Keratinocyte (primary cell): ENCODE measurements at regions not wholly inside any gene's neighbourhood (a gene's known extent, or its start where the extent isn't known, plus 50 kb on each side); places are given as distances from the start of the nearest gene placed in this dataset.

ENCODE experiments used
- DNase-seq: peaks from one replicate; pipeline ENCODE4 v3.0.0-alpha.2; 2011; ENCODE audit warnings: low read depth, missing footprints, low spot score
- FAIRE-seq: peaks from 2 replicates; lab custom pipeline; 2011; peaks lifted over from hg19 to GRCh38; lab: Jason Lieb, UNC
- H2AFZ ChIP-seq: 2 replicates; pipeline ENCODE4 v1.6.0; 2012; ENCODE audit warnings: low read length, control low read depth, inconsistent platforms; ENCODE audit not compliant: control insufficient read depth
- H3K27ac ChIP-seq: 2 replicates; pipeline ENCODE4 v1.5.1; 2011; ENCODE audit warnings: low read length; ENCODE audit not compliant: control insufficient read depth, insufficient read depth
- H3K27me3 ChIP-seq: 3 replicates; pipeline ENCODE4 v1.6.0; 2011; ENCODE audit warnings: low read length; ENCODE audit not compliant: control insufficient read depth, insufficient read depth; ENCODE audit errors: extremely low read depth
- H3K36me3 ChIP-seq, 2 experiments: 2 replicates in 1 of 2; 3 replicates in 1 of 2; pipeline ENCODE4 v1.5.1; 2011; ENCODE audit warnings: low read length in 2 of 2, mild to moderate bottlenecking in 1 of 2; ENCODE audit not compliant: control insufficient read depth in 2 of 2, insufficient read depth in 2 of 2; ENCODE audit errors: extremely low read depth in 1 of 2
- H3K4me1 ChIP-seq: 3 replicates; pipeline ENCODE4 v1.5.1; 2011; ENCODE audit warnings: low read length; ENCODE audit not compliant: control insufficient read depth, insufficient read depth; ENCODE audit errors: extremely low read depth
- H3K4me2 ChIP-seq: 3 replicates; pipeline ENCODE4 v1.6.0; 2011; ENCODE audit warnings: low read depth, low read length; ENCODE audit not compliant: control insufficient read depth, insufficient read depth; ENCODE audit errors: extremely low read depth
- H3K4me3 ChIP-seq, 3 experiments: fragments of 200-600 bp in 1 of 3; sonication (generic) in 1 of 3; 2 replicates in 2 of 3; 3 replicates in 1 of 3; pipeline ENCODE4 v1.5.1; 2011 to 2016; ENCODE audit warnings: low read length in 3 of 3, mild to moderate bottlenecking in 3 of 3, control low read depth in 2 of 3, inconsistent platforms in 1 of 3, low read depth in 1 of 3, mixed read lengths in 1 of 3, mixed run types in 1 of 3, moderate library complexity in 1 of 3; ENCODE audit not compliant: control insufficient read depth in 2 of 3, insufficient read depth in 2 of 3; ENCODE audit errors: extremely low read depth in 1 of 3
- H3K79me2 ChIP-seq: 2 replicates; pipeline ENCODE4 v1.6.0; 2012; ENCODE audit warnings: low read length; ENCODE audit not compliant: control insufficient read depth, insufficient read depth
- H3K9ac ChIP-seq: 3 replicates; pipeline ENCODE4 v1.6.0; 2011; ENCODE audit warnings: low read length; ENCODE audit not compliant: control insufficient read depth, insufficient read depth; ENCODE audit errors: extremely low read depth
- H3K9me1 ChIP-seq: 3 replicates; pipeline ENCODE4 v1.6.0; 2011; ENCODE audit warnings: low read length; ENCODE audit not compliant: control insufficient read depth, insufficient read depth; ENCODE audit errors: extremely low read depth
- H3K9me3 ChIP-seq: 2 replicates; pipeline ENCODE4 v1.5.1; 2012; ENCODE audit warnings: low read depth, low read length; ENCODE audit not compliant: control insufficient read depth
- H4K20me1 ChIP-seq: 3 replicates; pipeline ENCODE4 v1.6.0; 2011; ENCODE audit warnings: low read length; ENCODE audit not compliant: control insufficient read depth, insufficient read depth; ENCODE audit errors: extremely low read depth
- CTCF ChIP-seq, 3 experiments: IDR thresholded peaks in 1 of 3; conservative IDR thresholded peaks in 1 of 3; optimal IDR thresholded peaks in 1 of 3; 2 replicates in 2 of 3; 3 replicates in 1 of 3; pipeline versions ENCODE3 to v1.5.1; 2011; ENCODE audit warnings: low read length in 3 of 3, mild to moderate bottlenecking in 3 of 3, moderate library complexity in 2 of 3, control low read depth in 1 of 3, inconsistent platforms in 1 of 3; ENCODE audit not compliant: insufficient read depth in 2 of 3; ENCODE audit errors: extremely low read depth in 1 of 3
- dilution Hi-C: fragments of 300-500 bp; cut with MboI; formaldehyde crosslinking; loops from one replicate; pipeline ENCODE4 v1.7.0; 2020; ENCODE audit warnings: low sequenced_read_pairs; ENCODE audit not compliant: extremely low pct_ligation_motif_present

- no peaks in the 10 kb centered on the region for H3K9me1 ChIP-seq
- no peak overlapping the region for H3K9ac ChIP-seq
- no peak overlapping the region for H3K27ac ChIP-seq
- no peaks in the 10 kb centered on the region for H3K36me3 ChIP-seq
- no peaks in the 10 kb centered on the region for H4K20me1 ChIP-seq
- no peaks in the 10 kb centered on the region for H3K79me2 ChIP-seq
- H3K4me3 ChIP-seq: no peak overlapping the region
- TF ChIP-seq CTCF (optimal IDR thresholded peaks at IDR 0.05 in 1 of 3, IDR thresholded peaks at IDR 0.05 in 1 of 3, conservative IDR thresholded peaks at IDR 0.05 in 1 of 3; ENCODE audit: extremely low read depth in 1 of 3, insufficient read depth in 2 of 3, low read length in 3 of 3): no peak
- no peak overlapping the region for H3K4me2 ChIP-seq
- H3K4me1 ChIP-seq: no peaks in the 10 kb centered on the region
- no peaks in the 10 kb centered on the region for H3K27me3 ChIP-seq
- dilution Hi-C loops: no loop called here
- H3K9me3 ChIP-seq: no peaks in the 10 kb centered on the region
- DNase-seq (no peak), FAIRE-seq (no peak)
- H2AFZ ChIP-seq: no peak overlapping the region
Measured at GRCh38 chrX:134711135-134711921, 53.1 kb upstream of the PLAC1 start.
